Endothelial cell of umbilical vein (primary cell): ENCODE measurements at regions not wholly inside any gene's neighbourhood (a gene's known extent, or its start where the extent isn't known, plus 50 kb on each side); places are given as distances from the start of the nearest gene placed in this dataset.

Experiments
- BruUV-seq: library from RNA; stranded (reverse); fragments of 400-500 nt; replicated peaks from 2 replicates; lab custom pipeline; 2021; lab: Mats Ljungman, UMichigan
- CTCF ChIA-PET: fragments of 300-600, 350-600 bp; sonication (Branson Sonifier 250); formaldehyde crosslinking; loops from one replicate; lab custom pipeline; 2021; ENCODE audit warnings: antibody characterized with exemption, inconsistent platforms; lab: Charles Lee
- POLR2A ChIA-PET: fragments of 300-600, 350-600 bp; sonication (Branson Sonifier 250); formaldehyde crosslinking; loops from one replicate; lab custom pipeline; 2021; ENCODE audit warnings: antibody characterized with exemption, inconsistent platforms; lab: Charles Lee
- DNase-seq: peaks from one replicate; pipeline ENCODE4 v3.0.0-alpha.2; 2011; ENCODE audit warnings: low read depth, low spot score
- FAIRE-seq: peaks from 2 replicates; lab custom pipeline; 2011; peaks lifted over from hg19 to GRCh38; lab: Jason Lieb, UNC
- H2AFZ ChIP-seq: 2 replicates; pipeline ENCODE4 v1.6.0; 2012; ENCODE audit warnings: low read depth, low read length, control low read depth, inconsistent platforms
- H3K27ac ChIP-seq: 2 replicates; pipeline ENCODE4 v1.5.1; 2011; ENCODE audit warnings: low read depth, mild to moderate bottlenecking, control low read depth, low read length, moderate library complexity; ENCODE audit not compliant: insufficient read depth
- H3K27me3 ChIP-seq, 2 experiments: 2 replicates each; pipeline versions ENCODE4 v1.6.0 to v1.6.1; 2011; ENCODE audit warnings: low read length in 2 of 2, mixed read lengths in 1 of 2; ENCODE audit not compliant: control insufficient read depth in 2 of 2, insufficient read depth in 2 of 2
- H3K36me3 ChIP-seq, 2 experiments: 2 replicates in 1 of 2; 3 replicates in 1 of 2; pipeline ENCODE4 v1.5.1; 2011; ENCODE audit warnings: low read length in 2 of 2, mild to moderate bottlenecking in 1 of 2, moderate library complexity in 1 of 2; ENCODE audit not compliant: control insufficient read depth in 2 of 2, insufficient read depth in 2 of 2; ENCODE audit errors: extremely low read depth in 1 of 2
- H3K4me1 ChIP-seq: 3 replicates; pipeline ENCODE4 v1.5.1; 2011; ENCODE audit warnings: mild to moderate bottlenecking, low read length; ENCODE audit not compliant: control insufficient read depth, insufficient read depth; ENCODE audit errors: extremely low read depth
- H3K4me2 ChIP-seq: 2 replicates; pipeline ENCODE4 v1.6.1; 2011; ENCODE audit warnings: low read length, control low read depth, mixed read lengths; ENCODE audit not compliant: insufficient read depth
- H3K4me3 ChIP-seq, 3 experiments: fragments of 200-600 bp in 1 of 3; sonication (generic), shearing (Covaris generic) in 1 of 3; replicated peaks in 1 of 3; 2 replicates each; pipeline ENCODE4 v1.5.1; 2011 to 2016; ENCODE audit warnings: control low read depth in 3 of 3, low read length in 3 of 3, mild to moderate bottlenecking in 2 of 3, inconsistent platforms in 1 of 3, low read depth in 1 of 3, moderate library complexity in 1 of 3; ENCODE audit not compliant: insufficient read depth in 1 of 3
- H3K79me2 ChIP-seq: 2 replicates; pipeline ENCODE4 v1.6.0; 2012; ENCODE audit warnings: low read length, inconsistent platforms; ENCODE audit not compliant: control insufficient read depth, insufficient read depth
- H3K9ac ChIP-seq: replicated peaks from 2 replicates; pipeline ENCODE3; 2011; ENCODE audit warnings: low read length, control low read depth; ENCODE audit not compliant: insufficient read depth; ENCODE audit errors: extremely low read depth
- H3K9me1 ChIP-seq: replicated peaks from 3 replicates; pipeline ENCODE4 v1.6.0; 2011; ENCODE audit warnings: mild to moderate bottlenecking, low read length; ENCODE audit not compliant: control insufficient read depth, insufficient read depth; ENCODE audit errors: extremely low read depth
- H3K9me3 ChIP-seq: replicated peaks from 2 replicates; pipeline ENCODE4 v1.5.1; 2012; ENCODE audit warnings: low read length, inconsistent platforms; ENCODE audit not compliant: control insufficient read depth, insufficient read depth
- H4K20me1 ChIP-seq: replicated peaks from 2 replicates; pipeline ENCODE3; 2011; ENCODE audit warnings: mild to moderate bottlenecking, low read length; ENCODE audit not compliant: control insufficient read depth, insufficient read depth; ENCODE audit errors: extremely low read depth
- EZH2 ChIP-seq: IDR thresholded peaks from 2 replicates; pipeline ENCODE4 v1.6.1; 2012; ENCODE audit warnings: borderline replicate concordance, low read depth, mild to moderate bottlenecking, moderate library complexity, low read length, inconsistent platforms; ENCODE audit not compliant: severe bottlenecking
- FOS ChIP-seq: IDR thresholded peaks from 2 replicates; pipeline ENCODE4 v1.6.1; 2011; ENCODE audit warnings: mild to moderate bottlenecking, low read length, moderate library complexity, borderline replicate concordance; ENCODE audit not compliant: insufficient read depth
- GATA2 ChIP-seq: IDR thresholded peaks from 2 replicates; pipeline ENCODE4 v1.7.0; 2011; ENCODE audit warnings: low read depth, mild to moderate bottlenecking, moderate library complexity, mixed read lengths, low read length; ENCODE audit not compliant: insufficient read length, insufficient read depth
- JUN ChIP-seq: IDR thresholded peaks from 2 replicates; pipeline ENCODE4 v1.6.1; 2011; ENCODE audit warnings: borderline replicate concordance, low read depth; ENCODE audit not compliant: insufficient read length, insufficient read depth
- MYC ChIP-seq: IDR thresholded peaks from one replicate; pipeline ENCODE4 v1.6.1; 2011; ENCODE audit warnings: mild to moderate bottlenecking, low read depth, low read length
- POLR2A ChIP-seq: IDR thresholded peaks from 2 replicates; pipeline ENCODE4 v1.6.1; 2012; ENCODE audit warnings: low read depth, mild to moderate bottlenecking, control low read depth, low read length
- POLR2AphosphoS5 ChIP-seq: IDR thresholded peaks from 2 replicates; pipeline ENCODE4 v1.6.1; 2012; ENCODE audit warnings: low read depth, mild to moderate bottlenecking, control low read depth, low read length, moderate library complexity; ENCODE audit not compliant: insufficient read depth
- dilution Hi-C: fragments of 300-500 bp; cut with MboI; formaldehyde crosslinking; loops from one replicate; pipeline ENCODE4 v1.15.0; 2019; ENCODE audit warnings: low sequenced_read_pairs; ENCODE audit not compliant: extremely low pct_ligation_motif_present
- intact Hi-C: fragments of 100-400 bp; cut with micrococcal nuclease; formaldehyde crosslinking; loops from one replicate; pipeline ENCODE4 v1.10.0; 2022
- TF ChIP-seq, protein P1 (sequence below), 2 donors: IDR thresholded peaks; 1 replicate in 1 of 2; 2 replicates in 1 of 2; pipeline ENCODE4 v1.5.1; 2011; ENCODE audit warnings: low read length in 2 of 2, mild to moderate bottlenecking in 2 of 2, moderate library complexity in 2 of 2, control low read depth in 1 of 2, inconsistent platforms in 1 of 2, low read depth in 1 of 2; ENCODE audit not compliant: insufficient read depth in 1 of 2; ENCODE audit errors: extremely low read depth in 1 of 2
- TF ChIP-seq, protein P2 (sequence below): IDR thresholded peaks from 2 replicates; pipeline ENCODE4 v1.6.1; 2011; ENCODE audit not compliant: insufficient read depth, insufficient read length

DNA sequence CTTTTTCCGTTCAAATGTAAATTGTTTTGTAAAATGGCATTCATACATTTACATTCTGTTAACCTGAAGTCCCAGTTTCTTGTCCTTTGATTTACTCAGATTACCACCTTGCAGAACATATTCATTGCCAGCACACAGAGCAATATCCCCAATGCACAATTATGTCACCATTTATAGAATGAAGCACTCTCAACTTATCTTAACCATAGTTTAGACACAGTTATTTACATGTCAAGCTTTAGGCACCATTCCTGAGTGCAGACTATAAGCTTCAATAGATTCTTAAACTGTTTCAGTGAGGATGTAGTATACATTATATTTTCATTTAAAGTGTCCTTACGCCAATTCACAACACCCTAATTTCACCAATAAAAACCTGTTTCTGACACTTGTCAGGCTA lies 1977.9 kb downstream of the SUCLG1 start:
- intact Hi-C loops = no loop called here
- H3K4me3 ChIP-seq = no peak overlapping the region
- ChIA-PET POLR2A (no interaction called here), CTCF (no interaction called here)
- FAIRE-seq (no peak), DNase-seq (no peak)
- H3K9ac ChIP-seq = no peak overlapping the region
- H3K79me2 ChIP-seq = no peaks in the 10 kb centered on the region
- H3K4me1 ChIP-seq = no peaks in the 10 kb centered on the region
- H3K9me1 ChIP-seq = no peaks in the 10 kb centered on the region
- no peak overlapping the region for H3K27ac ChIP-seq
- no peaks in the 10 kb centered on the region for H3K9me3 ChIP-seq
- dilution Hi-C loops = no loop called here
- H4K20me1 ChIP-seq = no peaks in the 10 kb centered on the region
- no peak overlapping the region for H3K4me2 ChIP-seq
- no peaks in the 10 kb centered on the region for H3K36me3 ChIP-seq
- no peak for TF ChIP-seq JUN
- TF ChIP-seq, protein P1, sequence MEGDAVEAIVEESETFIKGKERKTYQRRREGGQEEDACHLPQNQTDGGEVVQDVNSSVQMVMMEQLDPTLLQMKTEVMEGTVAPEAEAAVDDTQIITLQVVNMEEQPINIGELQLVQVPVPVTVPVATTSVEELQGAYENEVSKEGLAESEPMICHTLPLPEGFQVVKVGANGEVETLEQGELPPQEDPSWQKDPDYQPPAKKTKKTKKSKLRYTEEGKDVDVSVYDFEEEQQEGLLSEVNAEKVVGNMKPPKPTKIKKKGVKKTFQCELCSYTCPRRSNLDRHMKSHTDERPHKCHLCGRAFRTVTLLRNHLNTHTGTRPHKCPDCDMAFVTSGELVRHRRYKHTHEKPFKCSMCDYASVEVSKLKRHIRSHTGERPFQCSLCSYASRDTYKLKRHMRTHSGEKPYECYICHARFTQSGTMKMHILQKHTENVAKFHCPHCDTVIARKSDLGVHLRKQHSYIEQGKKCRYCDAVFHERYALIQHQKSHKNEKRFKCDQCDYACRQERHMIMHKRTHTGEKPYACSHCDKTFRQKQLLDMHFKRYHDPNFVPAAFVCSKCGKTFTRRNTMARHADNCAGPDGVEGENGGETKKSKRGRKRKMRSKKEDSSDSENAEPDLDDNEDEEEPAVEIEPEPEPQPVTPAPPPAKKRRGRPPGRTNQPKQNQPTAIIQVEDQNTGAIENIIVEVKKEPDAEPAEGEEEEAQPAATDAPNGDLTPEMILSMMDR (IDR thresholded peaks at IDR 0.05; ENCODE audit: extremely low read depth in 1 of 2, insufficient read depth in 1 of 2, low read depth in 1 of 2, low read length in 2 of 2) = no peak
- TF ChIP-seq, protein P2, sequence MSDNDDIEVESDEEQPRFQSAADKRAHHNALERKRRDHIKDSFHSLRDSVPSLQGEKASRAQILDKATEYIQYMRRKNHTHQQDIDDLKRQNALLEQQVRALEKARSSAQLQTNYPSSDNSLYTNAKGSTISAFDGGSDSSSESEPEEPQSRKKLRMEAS = no peak
- no peak for TF ChIP-seq FOS
- TF ChIP-seq POLR2A = no peak
- TF ChIP-seq EZH2 = no peak
- TF ChIP-seq POLR2AphosphoS5 = no peak
- no peak for TF ChIP-seq GATA2
- TF ChIP-seq MYC = no peak
- BruUV-seq = no TSS peak
- no peak overlapping the region for H2AFZ ChIP-seq
- no peaks in the 10 kb centered on the region for H3K27me3 ChIP-seq
